HG03095 (cell line): ENCODE measurements at regions not wholly inside any gene's neighbourhood (a gene's known extent, or its start where the extent isn't known, plus 50 kb on each side); places are given as distances from the start of the nearest gene placed in this dataset.

Source experiments
- ATAC-seq: cut with Tn5 transposase; IDR thresholded peaks from one replicate; pipeline ENCODE4 v1.9.1; 2021; ENCODE audit warnings: moderate library complexity; ENCODE audit not compliant: unreplicated experiment

GRCh38 chr4:19455196-19455595, 796.5 kb upstream of the SLIT2 start:
- no peak for ATAC-seq

GRCh38 chr4:19438233-19438632, 813.5 kb upstream of the SLIT2 start:
- ATAC-seq = no peak

GRCh38 chr4:19437008-19437407, 814.7 kb upstream of the SLIT2 start:
- no peak for ATAC-seq

- ATAC-seq = no peak
Measured at GRCh38 chr4:19429684-19430083, 822.0 kb upstream of the SLIT2 start.

GRCh38 chr4:19425146-19425545, 826.6 kb upstream of the SLIT2 start:
- ATAC-seq = no peak

- no peak for ATAC-seq
Measured at GRCh38 chr4:19417256-19417655, 834.4 kb upstream of the SLIT2 start.

GRCh38 chr4:19416146-19416545, 835.6 kb upstream of the SLIT2 start:
- no peak for ATAC-seq

- no peak for ATAC-seq
Measured at GRCh38 chr4:19408490-19408889, 843.2 kb upstream of the SLIT2 start.

GRCh38 chr4:19406789-19407188, 844.9 kb upstream of the SLIT2 start:
- ATAC-seq = no peak

- no peak for ATAC-seq
Measured at GRCh38 chr4:19403786-19404370, 847.8 kb upstream of the SLIT2 start.

- ATAC-seq = no peak
Measured at GRCh38 chr4:19402581-19403065, 849.1 kb upstream of the SLIT2 start.

GRCh38 chr4:19401301-19402080, 850.2 kb upstream of the SLIT2 start:
- no peak for ATAC-seq

- no peak for ATAC-seq
Measured at GRCh38 chr4:19400820-19401219, 850.9 kb upstream of the SLIT2 start.

- ATAC-seq = no peak
Measured at GRCh38 chr4:19399001-19399400, 852.7 kb upstream of the SLIT2 start.

GRCh38 chr4:19386786-19387185, 864.9 kb upstream of the SLIT2 start:
- no peak for ATAC-seq

GRCh38 chr4:19382993-19383756, 868.5 kb upstream of the SLIT2 start:
- ATAC-seq = no peak

- no peak for ATAC-seq
Measured at GRCh38 chr4:19381068-19381467, 870.6 kb upstream of the SLIT2 start.

GRCh38 chr4:19380600-19380999, 871.1 kb upstream of the SLIT2 start:
- no peak for ATAC-seq

GRCh38 chr4:19379191-19379708, 872.5 kb upstream of the SLIT2 start:
- no peak for ATAC-seq

GRCh38 chr4:19375931-19376330, 875.8 kb upstream of the SLIT2 start:
- no peak for ATAC-seq

GRCh38 chr4:19375136-19375804, 876.4 kb upstream of the SLIT2 start:
- ATAC-seq = no peak
